Mammary epithelial cell (primary cell): ENCODE measurements at regions not wholly inside any gene's neighbourhood (a gene's known extent, or its start where the extent isn't known, plus 50 kb on each side); places are given as distances from the start of the nearest gene placed in this dataset.

Source experiments
- CTCF ChIP-seq, 2 donors: IDR thresholded peaks in 1 of 2; conservative IDR thresholded peaks in 1 of 2; 2 replicates each; pipeline ENCODE4 v1.5.1; 2011 to 2012; ENCODE audit warnings: inconsistent platforms in 2 of 2, low read length in 2 of 2, mild to moderate bottlenecking in 2 of 2, control low read depth in 1 of 2, low read depth in 1 of 2; ENCODE audit not compliant: insufficient read depth in 1 of 2; ENCODE audit errors: extremely low read depth in 1 of 2
- EZH2 ChIP-seq: IDR thresholded peaks from 2 replicates; pipeline ENCODE4 v1.6.1; 2012; ENCODE audit warnings: low read length, inconsistent platforms, borderline replicate concordance

- no peak for TF ChIP-seq CTCF (conservative IDR thresholded peaks at IDR 0.05 in 1 of 2, IDR thresholded peaks at IDR 0.05 in 1 of 2; ENCODE audit: extremely low read depth in 1 of 2, insufficient read depth in 1 of 2, low read depth in 1 of 2, low read length in 2 of 2)
- no peak for TF ChIP-seq EZH2
Measured at GRCh38 chr2:138221358-138221757, 257.1 kb downstream of the HNMT start.
